ENCODE measurements at regions not wholly inside any gene's neighbourhood (a gene's known extent, or its start where the extent isn't known, plus 50 kb on each side); places are given as distances from the start of the nearest gene placed in this dataset.

GRCh38 chr6:63456734-63457133 lies 115.5 kb upstream of the LOC128125822 start:
- no peaks in the 10 kb centered on the region for H3K36me3 ChIP-seq (ENCODE audit: insufficient read depth, low read length)
- H3K4me3 ChIP-seq (ENCODE audit: low read length) = no peak overlapping the region
- no peaks in the 10 kb centered on the region for H3K27me3 ChIP-seq (ENCODE audit: control insufficient read depth in 1 of 2, insufficient read depth in 2 of 2, low read length in 2 of 2)
- no peaks in the 10 kb centered on the region for H3K9me3 ChIP-seq (ENCODE audit: control insufficient read depth in 1 of 2, insufficient read depth in 1 of 2, low read length in 2 of 2)
- Mint-ChIP-seq H3K4me1 (ENCODE audit: low read depth) (no peaks in the 10 kb centered on the region), H3K9me3 (no peaks in the 10 kb centered on the region), H3K4me3 (no peak overlapping the region), H3K36me3 (ENCODE audit: low read depth) (no peaks in the 10 kb centered on the region), H3K27ac (no peak overlapping the region), H3K27me3 (peaks cover 10% of the 10 kb centered on the region)
- no peak overlapping the region for H3K27ac ChIP-seq (ENCODE audit: low read depth in 1 of 2, low read length in 2 of 2)
- TF ChIP-seq, protein P1, sequence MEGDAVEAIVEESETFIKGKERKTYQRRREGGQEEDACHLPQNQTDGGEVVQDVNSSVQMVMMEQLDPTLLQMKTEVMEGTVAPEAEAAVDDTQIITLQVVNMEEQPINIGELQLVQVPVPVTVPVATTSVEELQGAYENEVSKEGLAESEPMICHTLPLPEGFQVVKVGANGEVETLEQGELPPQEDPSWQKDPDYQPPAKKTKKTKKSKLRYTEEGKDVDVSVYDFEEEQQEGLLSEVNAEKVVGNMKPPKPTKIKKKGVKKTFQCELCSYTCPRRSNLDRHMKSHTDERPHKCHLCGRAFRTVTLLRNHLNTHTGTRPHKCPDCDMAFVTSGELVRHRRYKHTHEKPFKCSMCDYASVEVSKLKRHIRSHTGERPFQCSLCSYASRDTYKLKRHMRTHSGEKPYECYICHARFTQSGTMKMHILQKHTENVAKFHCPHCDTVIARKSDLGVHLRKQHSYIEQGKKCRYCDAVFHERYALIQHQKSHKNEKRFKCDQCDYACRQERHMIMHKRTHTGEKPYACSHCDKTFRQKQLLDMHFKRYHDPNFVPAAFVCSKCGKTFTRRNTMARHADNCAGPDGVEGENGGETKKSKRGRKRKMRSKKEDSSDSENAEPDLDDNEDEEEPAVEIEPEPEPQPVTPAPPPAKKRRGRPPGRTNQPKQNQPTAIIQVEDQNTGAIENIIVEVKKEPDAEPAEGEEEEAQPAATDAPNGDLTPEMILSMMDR (IDR thresholded peaks at IDR 0.05) = no peak
- POLR2A ChIA-PET = no interaction called here
- intact Hi-C loops (cut with DNase I, micrococcal nuclease) = no loop called here
- CTCF ChIA-PET = no interaction called here
- no peak for ATAC-seq (ENCODE audit: poor library complexity)
- DNase-seq = no peak
- H3K4me1 ChIP-seq (ENCODE audit: insufficient read depth, low read length) = no peaks in the 10 kb centered on the region

DNA sequence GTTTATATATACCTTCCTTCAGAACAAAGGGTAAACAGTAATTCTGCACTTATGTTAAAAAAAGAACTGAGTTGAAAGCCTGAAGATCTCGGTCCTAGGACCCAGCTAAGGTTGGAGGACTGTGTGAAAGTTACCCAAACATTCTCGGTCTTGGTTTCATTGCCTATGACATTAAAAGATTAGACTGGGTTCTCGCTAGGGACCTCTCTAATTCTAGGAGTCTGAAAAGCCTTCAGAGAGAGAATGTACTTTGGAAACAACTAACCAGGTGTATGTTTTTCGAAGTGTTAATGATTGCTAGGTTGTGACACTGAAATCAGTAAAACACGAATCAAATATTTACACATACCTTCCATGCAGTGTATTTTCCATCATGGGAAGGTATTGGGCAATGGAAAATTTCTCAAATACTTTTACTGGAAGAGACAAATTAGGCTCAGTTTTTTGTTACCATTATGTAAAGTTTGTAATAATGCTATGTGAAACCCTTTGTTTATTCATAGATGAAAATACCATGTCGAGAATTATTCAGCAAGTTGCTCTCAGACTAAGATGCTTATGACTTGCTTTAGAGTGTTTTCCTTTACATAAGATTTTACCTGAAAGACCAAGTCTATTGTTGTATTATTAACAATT lies 113.7 kb upstream of the LOC128125822 start:
- no peaks in the 10 kb centered on the region for H3K36me3 Mint-ChIP-seq (ENCODE audit: low read depth)
- no peaks in the 10 kb centered on the region for H3K9me3 Mint-ChIP-seq
- ATAC-seq (ENCODE audit: poor library complexity) (no peak), DNase-seq (no peak)
- H3K36me3 ChIP-seq (ENCODE audit: insufficient read depth, low read length) = no peaks in the 10 kb centered on the region
- POLR2A ChIA-PET = no interaction called here
- H3K27ac ChIP-seq (ENCODE audit: low read depth in 1 of 2, low read length in 2 of 2) = no peak overlapping the region
- H3K4me1 Mint-ChIP-seq (ENCODE audit: low read depth) = no peaks in the 10 kb centered on the region
- H3K9me3 ChIP-seq (ENCODE audit: control insufficient read depth in 1 of 2, insufficient read depth in 1 of 2, low read length in 2 of 2) = no peaks in the 10 kb centered on the region
- CTCF ChIA-PET = no interaction called here
- H3K4me3 Mint-ChIP-seq = no peak overlapping the region
- no peaks in the 10 kb centered on the region for H3K27me3 ChIP-seq (ENCODE audit: control insufficient read depth in 1 of 2, insufficient read depth in 2 of 2, low read length in 2 of 2)
- no peak overlapping the region for H3K4me3 ChIP-seq (ENCODE audit: low read length)
- no peaks in the 10 kb centered on the region for H3K4me1 ChIP-seq (ENCODE audit: insufficient read depth, low read length)
- peaks cover 13% of the 10 kb centered on the region for H3K27me3 Mint-ChIP-seq
- intact Hi-C loops (cut with DNase I, micrococcal nuclease) = no loop called here
- TF ChIP-seq, protein P1 (IDR thresholded peaks at IDR 0.05) = no peak
- no peak overlapping the region for H3K27ac Mint-ChIP-seq

GRCh38 chr6:63459814-63460213 lies 112.5 kb upstream of the LOC128125822 start:
- ChIA-PET CTCF (interaction anchor here (0.6 kb wide), 1 partner anchor 343 kb away, joined by 3 read pairs; no protein-coding TSS in a partner anchor), POLR2A (no interaction called here)
- Histone ChIP-seq H3K27me3 (ENCODE audit: control insufficient read depth in 1 of 2, insufficient read depth in 2 of 2, low read length in 2 of 2) (no peaks in the 10 kb centered on the region), H3K27ac (ENCODE audit: low read depth in 1 of 2, low read length in 2 of 2) (no peak overlapping the region), H3K4me3 (ENCODE audit: low read length) (no peak overlapping the region), H3K4me1 (ENCODE audit: insufficient read depth, low read length) (no peaks in the 10 kb centered on the region), H3K9me3 (ENCODE audit: control insufficient read depth in 1 of 2, insufficient read depth in 1 of 2, low read length in 2 of 2) (no peaks in the 10 kb centered on the region), H3K36me3 (ENCODE audit: insufficient read depth, low read length) (no peaks in the 10 kb centered on the region)
- Mint-ChIP-seq H3K9me3 (no peaks in the 10 kb centered on the region), H3K27ac (no peak overlapping the region), H3K27me3 (peaks cover 13% of the 10 kb centered on the region), H3K4me1 (ENCODE audit: low read depth) (no peaks in the 10 kb centered on the region), H3K36me3 (ENCODE audit: low read depth) (no peaks in the 10 kb centered on the region), H3K4me3 (no peak overlapping the region)
- TF ChIP-seq, protein P1 (IDR thresholded peaks at IDR 0.05) = no peak
- no peak for DNase-seq
- ATAC-seq (ENCODE audit: poor library complexity) = no peak
- intact Hi-C loops (cut with DNase I, micrococcal nuclease) = no loop called here

All from CD4-positive, alpha-beta T cell (primary cell).